A549 (cell line): ENCODE measurements at regions not wholly inside any gene's neighbourhood (a gene's known extent, or its start where the extent isn't known, plus 50 kb on each side); places are given as distances from the start of the nearest gene placed in this dataset.

Experiments
- ATAC-seq, 2 experiments: fragments of 200-7000 bp in 1 of 2; fragments of >200 bp in 1 of 2; cut with Nextera tagmentation in 1 of 2; cut with Tn5 transposase in 1 of 2; 3 replicates each; pipeline versions ENCODE4 v1.8.0 to v1.9.1; 2018 to 2020; ENCODE audit warnings: mild to moderate bottlenecking in 1 of 2, moderate library complexity in 1 of 2
- CTCF ChIA-PET: fragments of 300-600 bp; sonication (Branson Sonifier 250); formaldehyde crosslinking; extraction: SDS; loops from one replicate; lab custom pipeline; 2021; ENCODE audit warnings: antibody characterized with exemption, inconsistent platforms; lab: Yijun Ruan, JAX
- POLR2A ChIA-PET: fragments of 350-600 bp; formaldehyde crosslinking; extraction: SDS; loops from one replicate; lab custom pipeline; 2021; ENCODE audit warnings: antibody characterized with exemption, inconsistent platforms; lab: Yijun Ruan, JAX
- DNase-seq, 2 experiments: peaks; one replicate each; pipeline versions ENCODE4 v3.0.0 to v3.0.0-alpha.2; 2011 to 2016; ENCODE audit warnings: low read depth in 1 of 2, low spot score in 1 of 2
- FAIRE-seq: peaks from 2 replicates; lab custom pipeline; 2011; peaks lifted over from hg19 to GRCh38; lab: Jason Lieb, UNC
- H3K27ac ChIP-seq, 2 experiments: fragments of >200 bp; sonication (Bioruptor Twin); formaldehyde crosslinking; 3 replicates each; pipeline ENCODE4 v1.5.1; 2016 to 2017
- H3K4me1 ChIP-seq: fragments of >200 bp; sonication (Bioruptor Twin); formaldehyde crosslinking; 3 replicates; pipeline ENCODE4 v1.6.1; 2016
- H3K4me2 ChIP-seq: fragments of >200 bp; sonication (Bioruptor Twin); formaldehyde crosslinking; 3 replicates; pipeline ENCODE4 v1.6.1; 2016
- H3K4me3 ChIP-seq: fragments of >200 bp; sonication (Bioruptor Twin); formaldehyde crosslinking; 3 replicates; pipeline ENCODE4 v1.5.1; 2016
- H3K9me3 ChIP-seq: fragments of >200 bp; sonication (Bioruptor Twin); formaldehyde crosslinking; 3 replicates; pipeline ENCODE4 v1.6.1; 2016
- BCL3 ChIP-seq: fragments of >200 bp; sonication (Bioruptor Twin); formaldehyde crosslinking; IDR thresholded peaks from 3 replicates; pipeline ENCODE4 v1.6.1; 2016
- BHLHE40 ChIP-seq: IDR thresholded peaks from 2 replicates; pipeline ENCODE4 v1.6.1; 2012; ENCODE audit warnings: low read depth, low read length, inconsistent platforms
- CBX8 ChIP-seq: fragments of 200-600 bp; sonication (generic); IDR thresholded peaks from 2 replicates; pipeline ENCODE4 v1.6.1; 2016
- CHD4 ChIP-seq: fragments of 200-600 bp; sonication (generic); IDR thresholded peaks from 2 replicates; pipeline ENCODE4 v1.6.1; 2016; ENCODE audit warnings: antibody characterized with exemption, mild to moderate bottlenecking, borderline replicate concordance
- E2F6 ChIP-seq: IDR thresholded peaks from 2 replicates; pipeline ENCODE4 v1.6.1; 2012; ENCODE audit warnings: low read depth, borderline replicate concordance
- EHMT2 ChIP-seq: fragments of 200-600 bp; sonication (generic); IDR thresholded peaks from 2 replicates; pipeline ENCODE4 v1.6.1; 2016; ENCODE audit warnings: antibody characterized with exemption, low read depth, mild to moderate bottlenecking, moderate library complexity
- ELK1 ChIP-seq: fragments of 150-350 bp; IDR thresholded peaks from 2 replicates; pipeline ENCODE4 v1.6.1; 2014; ENCODE audit warnings: low read depth, mild to moderate bottlenecking, low read length
- EP300 ChIP-seq, 2 experiments: fragments of >200 bp; sonication (Bioruptor Twin); formaldehyde crosslinking; IDR thresholded peaks; 2 replicates in 1 of 2; 3 replicates in 1 of 2; pipeline ENCODE4 v1.6.1; 2016 to 2017
- HDAC2 ChIP-seq: fragments of 200-600 bp; sonication (generic); IDR thresholded peaks from 2 replicates; pipeline ENCODE4 v1.6.1; 2016
- HEYL ChIP-seq: fragments of 250-450 bp; sonication (Bioruptor Pico); IDR thresholded peaks from 2 replicates; pipeline ENCODE4 v1.8.0; 2021; ENCODE audit warnings: mild to moderate bottlenecking, moderate library complexity
- HMGXB4 ChIP-seq: fragments of 250-450 bp; sonication (Bioruptor Pico); IDR thresholded peaks from 2 replicates; pipeline ENCODE4 v1.5.0; 2021; ENCODE audit warnings: mild to moderate bottlenecking, moderate library complexity, borderline replicate concordance
- HOXB5 ChIP-seq: fragments of 250-450 bp; sonication (Bioruptor Pico); IDR thresholded peaks from 2 replicates; pipeline ENCODE4 v1.5.0; 2020; ENCODE audit warnings: mild to moderate bottlenecking, moderate library complexity
- KDM1A ChIP-seq: fragments of 200-600 bp; sonication (generic); IDR thresholded peaks from 2 replicates; pipeline ENCODE4 v1.6.1; 2016; ENCODE audit warnings: low read depth, mild to moderate bottlenecking
- NR3C1 ChIP-seq: fragments of >200 bp; sonication (Bioruptor Twin); formaldehyde crosslinking; IDR thresholded peaks from 3 replicates; pipeline ENCODE4 v1.6.1; 2017
- PBX3 ChIP-seq: IDR thresholded peaks from 2 replicates; pipeline ENCODE4 v1.6.1; 2012
- POLR2A ChIP-seq: IDR thresholded peaks from 2 replicates; pipeline ENCODE4 v1.6.1; 2012; ENCODE audit warnings: mild to moderate bottlenecking, low read length
- RARB ChIP-seq: fragments of 250-450 bp; sonication (Bioruptor Pico); IDR thresholded peaks from 2 replicates; pipeline ENCODE4 v1.8.0; 2021; ENCODE audit warnings: mild to moderate bottlenecking, moderate library complexity
- RNF2 ChIP-seq: fragments of 200-600 bp; sonication (generic); IDR thresholded peaks from 2 replicates; pipeline ENCODE4 v1.6.1; 2016; ENCODE audit warnings: low read depth, mild to moderate bottlenecking, antibody characterized with exemption, moderate library complexity, borderline replicate concordance
- SREBF2 ChIP-seq: fragments of 450-650 bp; IDR thresholded peaks from 2 replicates; pipeline ENCODE4 v1.6.1; 2014; ENCODE audit warnings: mild to moderate bottlenecking, moderate library complexity
- TFCP2L1 ChIP-seq: fragments of 250-450 bp; sonication (Bioruptor Pico); IDR thresholded peaks from 2 replicates; pipeline ENCODE4 v1.5.0; 2021; ENCODE audit warnings: mild to moderate bottlenecking
- TP53 ChIP-seq: fragments of 250-450 bp; sonication (Bioruptor Pico); IDR thresholded peaks from 2 replicates; pipeline ENCODE4 v1.5.0; 2021; ENCODE audit warnings: mild to moderate bottlenecking, moderate library complexity
- USF2 ChIP-seq: fragments of 450-650 bp; IDR thresholded peaks from 2 replicates; pipeline ENCODE4 v1.6.1; 2014; ENCODE audit warnings: antibody characterized with exemption
- ZC3H11A ChIP-seq: fragments of 450-650 bp; IDR thresholded peaks from 2 replicates; pipeline ENCODE4 v1.6.1; 2014; ENCODE audit warnings: antibody characterized with exemption, mild to moderate bottlenecking
- ZFP36 ChIP-seq: fragments of 450-650 bp; IDR thresholded peaks from 2 replicates; pipeline ENCODE4 v1.6.1; 2014; ENCODE audit warnings: borderline replicate concordance; ENCODE audit not compliant: partially characterized antibody
- WGBS: methylation state at CpG from one replicate; pipeline ENCODE4 v1.1.6; 2017; ENCODE audit errors: missing lambda C conversion rate; 5-methylcytosine and 5-hydroxymethylcytosine counted together

- no peak for ATAC-seq
- TF ChIP-seq RARB (CRISPR knock-in tag) (no peak), KDM1A (no peak), EHMT2 (no peak), ZC3H11A (no peak), USF2 (no peak), CBX8 (no peak), RNF2 (no peak), EP300 (IDR thresholded peaks at IDR 0.05) (no peak), TP53 (CRISPR knock-in tag) (no peak), ZFP36 (no peak), HDAC2 (no peak), E2F6 (no peak), NR3C1 (no peak), BHLHE40 (no peak), PBX3 (no peak)
- Histone ChIP-seq H3K4me1 (no peaks in the 10 kb centered on the region), H3K4me2 (no peak overlapping the region), H3K4me3 (no peak overlapping the region), H3K9me3 (peaks cover 4% of the 10 kb centered on the region; the same call in 1 of the 3 replicates), H3K27ac (no peak overlapping the region)
- CTCF ChIA-PET: interaction anchor here (1.2 to 1.6 kb wide), 4 partner anchors 9 to 114 kb away, joined by 3 to 5 read pairs (median 4); no protein-coding TSS in a partner anchor
- no peak for DNase-seq
- POLR2A ChIA-PET: no interaction called here
- 84% methylated on average over 3 of the region's 3 CpGs for WGBS
- FAIRE-seq: peak; percentile 49
Observed at GRCh38 chr15:67977414-67978089, 76.6 kb upstream of the PIAS1 start.

GRCh38 chr15:67979281-67979680 lies 74.8 kb upstream of the PIAS1 start:
- FAIRE-seq: no peak
- H3K9me3 ChIP-seq: peaks cover 4% of the 10 kb centered on the region; the same call in 1 of the 3 replicates
- H3K4me1 ChIP-seq: no peaks in the 10 kb centered on the region
- TF ChIP-seq CHD4: no peak
- no peak for TF ChIP-seq RNF2
- no peak for TF ChIP-seq E2F6
- TF ChIP-seq BCL3: no peak
- TF ChIP-seq EHMT2: no peak
- TF ChIP-seq NR3C1: no peak
- TF ChIP-seq POLR2A: no peak
- no peak for TF ChIP-seq HEYL (CRISPR knock-in tag)
- no peak for TF ChIP-seq SREBF2
- no peak for TF ChIP-seq ELK1
- TF ChIP-seq HOXB5 (CRISPR knock-in tag): no peak
- TF ChIP-seq HMGXB4 (CRISPR knock-in tag): no peak
- TF ChIP-seq ZFP36: no peak
- TF ChIP-seq TFCP2L1 (CRISPR knock-in tag): no peak
- no peak for TF ChIP-seq HDAC2
- TF ChIP-seq, all 56 proteins: peak for 0
- CTCF ChIA-PET: interaction anchor here (0.9 to 1.3 kb wide), 3 partner anchors 16 to 175 kb away, joined by 3 read pairs; no protein-coding TSS in a partner anchor
- DNase-seq (no peak), ATAC-seq (no peak)
- POLR2A ChIA-PET: no interaction called here
- Histone ChIP-seq H3K27ac (no peak overlapping the region), H3K4me2 (no peak overlapping the region), H3K4me3 (no peak overlapping the region)
